Esophagus (tissue), 2 donors: ENCODE measurements at regions not wholly inside any gene's neighbourhood (a gene's known extent, or its start where the extent isn't known, plus 50 kb on each side); places are given as distances from the start of the nearest gene placed in this dataset.

Experiments used
- H3K27ac ChIP-seq, 2 donors: one replicate each; pipeline ENCODE4 v1.5.1; 2013; ENCODE audit warnings: low read depth in 2 of 2, mild to moderate bottlenecking in 2 of 2, inconsistent platforms in 1 of 2, low read length in 1 of 2, moderate library complexity in 1 of 2
- H3K27me3 ChIP-seq, 2 donors: one replicate each; pipeline ENCODE4 v1.6.1; 2013; ENCODE audit warnings: low read length in 2 of 2, control low read depth in 1 of 2, mild to moderate bottlenecking in 1 of 2; ENCODE audit not compliant: insufficient read depth in 2 of 2, control insufficient read depth in 1 of 2
- H3K36me3 ChIP-seq, 2 donors: one replicate each; pipeline ENCODE4 v1.6.1; 2013; ENCODE audit warnings: low read length in 1 of 2; ENCODE audit not compliant: control insufficient read depth in 2 of 2, insufficient read depth in 2 of 2
- H3K4me1 ChIP-seq, 2 donors: one replicate each; pipeline ENCODE4 v1.6.1; 2013; ENCODE audit warnings: low read length in 1 of 2; ENCODE audit not compliant: control insufficient read depth in 2 of 2, insufficient read depth in 2 of 2
- H3K4me3 ChIP-seq, 2 donors: one replicate each; pipeline ENCODE4 v1.5.1; 2013; ENCODE audit warnings: low read length in 2 of 2, mild to moderate bottlenecking in 2 of 2, low read depth in 1 of 2, moderate library complexity in 1 of 2
- H3K9me3 ChIP-seq, 2 donors: one replicate each; pipeline ENCODE4 v1.6.1; 2013; ENCODE audit warnings: mild to moderate bottlenecking in 2 of 2, low read depth in 1 of 2, low read length in 1 of 2, moderate library complexity in 1 of 2; ENCODE audit not compliant: control insufficient read depth in 2 of 2, insufficient read depth in 1 of 2
- WGBS, 2 donors: extraction: QIAGEN DNeasy Blood & Tissue Kit; methylation state at CpG; one replicate each; pipeline ENCODE4 v1.1.7; 2013; 5-methylcytosine and 5-hydroxymethylcytosine counted together
- donor health status: healthy with polysubstance abuse.
- donor health status: Bipolar disorder and iron deficiency.

DNA sequence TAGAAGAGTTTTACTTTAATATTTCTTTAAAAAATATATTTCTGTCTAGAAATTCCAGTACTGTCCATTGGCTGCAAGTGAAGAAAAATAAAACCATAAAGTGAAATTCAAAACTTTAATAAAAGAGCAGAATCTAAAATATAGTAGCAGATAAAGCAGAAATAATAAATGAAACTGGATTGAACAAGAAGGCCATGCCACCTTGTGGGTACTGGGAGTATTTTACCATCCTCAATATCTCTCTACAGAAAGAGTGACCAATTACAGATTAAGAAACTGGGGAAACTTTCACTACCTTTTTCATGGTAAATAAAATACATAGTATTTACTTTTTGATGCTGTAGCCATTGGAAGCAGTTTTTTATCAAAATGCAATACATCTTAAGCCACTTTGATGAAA is 220.5 kb downstream of the BCAT1 start:
- no peaks in the 10 kb centered on the region for H3K9me3 ChIP-seq
- H3K27me3 ChIP-seq = no peaks in the 10 kb centered on the region
- no peak overlapping the region for H3K27ac ChIP-seq
- no peak overlapping the region for H3K4me3 ChIP-seq
- H3K4me1 ChIP-seq = no peaks in the 10 kb centered on the region
- H3K36me3 ChIP-seq = no peaks in the 10 kb centered on the region

- WGBS, 2 donors = 91 to 92% methylated on average over 1 of the region's 1 CpG
Measured at GRCh38 chr12:24725616-24726015, 223.3 kb downstream of the BCAT1 start.

GRCh38 chr12:24724814-24725213 is 224.1 kb downstream of the BCAT1 start:
- H3K27ac ChIP-seq = no peak overlapping the region
- H3K4me1 ChIP-seq = no peaks in the 10 kb centered on the region
- 75 to 84% methylated on average over 5 of the region's 5 CpGs for WGBS, 2 donors
- H3K27me3 ChIP-seq = no peaks in the 10 kb centered on the region
- H3K36me3 ChIP-seq = no peaks in the 10 kb centered on the region
- no peak overlapping the region for H3K4me3 ChIP-seq
- no peaks in the 10 kb centered on the region for H3K9me3 ChIP-seq

More at GRCh38 chr12:24725616-24726015, 223.3 kb downstream of the BCAT1 start:
- H3K9me3 ChIP-seq = no peaks in the 10 kb centered on the region
- no peak overlapping the region for H3K4me3 ChIP-seq
- no peak overlapping the region for H3K27ac ChIP-seq
- H3K27me3 ChIP-seq = no peaks in the 10 kb centered on the region
- no peaks in the 10 kb centered on the region for H3K36me3 ChIP-seq
- H3K4me1 ChIP-seq = no peaks in the 10 kb centered on the region

DNA sequence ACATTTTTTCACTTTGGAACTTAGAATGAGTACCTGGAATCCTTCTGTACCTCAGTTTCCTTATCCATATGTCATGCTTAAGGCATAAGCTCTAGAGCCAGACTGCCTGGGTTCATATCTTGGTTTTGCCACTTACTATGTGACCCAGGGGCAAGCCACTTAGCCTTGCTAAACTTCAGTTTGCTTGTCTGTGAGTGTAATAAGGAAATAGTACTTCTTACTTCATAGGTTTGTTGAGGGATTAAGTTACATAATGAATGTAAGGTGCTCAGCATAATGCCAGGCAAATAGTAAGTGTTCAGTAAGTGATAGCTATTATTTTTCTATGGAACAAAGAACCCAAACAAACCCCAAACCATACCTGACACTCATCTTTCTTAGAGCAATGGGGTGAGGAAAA is 225.1 kb downstream of the BCAT1 start:
- Histone ChIP-seq H3K36me3 (no peaks in the 10 kb centered on the region), H3K27me3 (no peaks in the 10 kb centered on the region), H3K4me3 (no peak overlapping the region), H3K27ac (no peak overlapping the region), H3K4me1 (no peaks in the 10 kb centered on the region), H3K9me3 (no peaks in the 10 kb centered on the region)

DNA sequence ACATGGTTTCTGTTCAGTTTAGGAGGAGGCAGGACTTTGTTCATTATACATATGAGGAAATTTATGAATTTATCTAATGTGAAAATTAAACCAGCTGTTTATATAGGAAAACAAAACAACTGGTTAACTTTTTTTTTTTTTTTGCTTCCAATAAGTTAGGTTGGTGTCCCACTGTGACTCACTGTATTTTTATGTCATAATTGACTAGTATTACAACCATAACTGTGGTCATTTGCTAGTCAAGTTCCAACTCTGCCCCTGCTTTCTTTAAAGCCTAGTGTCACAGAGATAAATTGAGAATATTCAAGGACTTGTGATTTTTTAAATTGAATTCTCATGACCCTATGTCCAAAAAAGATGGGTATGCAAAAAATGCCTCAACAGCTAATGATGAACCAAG is 227.7 kb downstream of the BCAT1 start:
- Histone ChIP-seq H3K4me1 (no peaks in the 10 kb centered on the region), H3K27me3 (no peaks in the 10 kb centered on the region), H3K27ac (no peak overlapping the region), H3K4me3 (no peak overlapping the region), H3K9me3 (no peaks in the 10 kb centered on the region), H3K36me3 (no peaks in the 10 kb centered on the region)

DNA sequence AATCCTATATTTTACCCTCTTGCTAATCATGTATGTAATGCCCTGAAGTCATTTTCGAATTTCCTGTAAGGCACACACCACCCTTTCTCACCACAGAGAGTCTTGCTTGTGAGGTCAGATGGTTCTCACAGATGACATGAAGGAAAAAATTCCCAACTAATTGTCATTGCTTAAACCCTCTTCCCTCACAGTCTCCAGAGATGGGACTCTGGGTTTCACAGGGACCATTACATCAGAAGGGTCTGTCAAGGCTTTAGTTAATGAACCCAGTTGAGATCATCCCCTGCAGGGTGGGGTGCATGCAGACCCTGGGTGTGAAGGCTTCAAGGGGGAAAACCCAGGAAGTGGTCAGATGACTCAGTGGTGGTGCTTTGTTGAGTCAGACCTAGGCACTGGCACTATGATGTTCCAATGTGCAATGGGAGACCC is 229.6 kb downstream of the BCAT1 start:
- no peaks in the 10 kb centered on the region for H3K4me1 ChIP-seq
- 51 to 55% methylated on average over 1 of the region's 1 CpG for whole genome bisulfite sequencing, 2 donors
- H3K36me3 ChIP-seq = no peaks in the 10 kb centered on the region
- no peaks in the 10 kb centered on the region for H3K9me3 ChIP-seq
- H3K27me3 ChIP-seq = no peaks in the 10 kb centered on the region
- no peak overlapping the region for H3K4me3 ChIP-seq
- H3K27ac ChIP-seq = no peak overlapping the region

- no peaks in the 10 kb centered on the region for H3K27me3 ChIP-seq
- 0% methylated on average over 1 of the region's 1 CpG for WGBS, 2 donors
- no peak overlapping the region for H3K4me3 ChIP-seq
- H3K9me3 ChIP-seq = no peaks in the 10 kb centered on the region
- H3K27ac ChIP-seq = no peak overlapping the region
- H3K4me1 ChIP-seq = no peaks in the 10 kb centered on the region
- H3K36me3 ChIP-seq = no peaks in the 10 kb centered on the region
Measured at GRCh38 chr12:24718617-24719016, 230.3 kb downstream of the BCAT1 start.

GRCh38 chr12:24714237-24714636 is 234.7 kb downstream of the BCAT1 start:
- Histone ChIP-seq H3K27me3 (no peaks in the 10 kb centered on the region), H3K9me3 (no peaks in the 10 kb centered on the region), H3K4me1 (no peaks in the 10 kb centered on the region), H3K36me3 (no peaks in the 10 kb centered on the region), H3K27ac (no peak overlapping the region), H3K4me3 (no peak overlapping the region)
- 93 to 94% methylated on average over 13 of the region's 13 CpGs for WGBS, 2 donors

GRCh38 chr12:24711056-24712008 is 237.6 kb downstream of the BCAT1 start:
- no peaks in the 10 kb centered on the region for H3K36me3 ChIP-seq
- H3K9me3 ChIP-seq = no peaks in the 10 kb centered on the region
- H3K4me1 ChIP-seq = no peaks in the 10 kb centered on the region
- no peaks in the 10 kb centered on the region for H3K27me3 ChIP-seq
- no peak overlapping the region for H3K4me3 ChIP-seq
- 95% methylated on average over 6 of the region's 6 CpGs for WGBS, 2 donors
- H3K27ac ChIP-seq = no peak overlapping the region

DNA sequence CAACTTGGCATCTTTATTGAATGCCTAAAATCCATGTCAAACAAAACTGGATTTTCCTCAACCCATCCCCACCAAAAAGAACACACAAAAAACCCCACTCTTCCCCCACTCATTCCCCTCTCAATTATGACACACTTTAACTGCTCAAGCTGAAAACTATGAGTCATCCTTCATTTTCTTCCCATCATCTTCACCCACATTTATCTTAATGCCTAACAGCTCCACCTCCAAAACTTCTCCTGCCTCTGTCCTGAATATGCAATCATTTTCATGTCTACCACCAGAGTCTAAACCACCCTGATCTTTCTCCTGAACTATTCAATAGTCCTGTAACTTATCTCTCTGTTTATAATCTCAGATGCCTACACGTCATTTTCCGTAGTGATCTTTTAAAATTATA is 239.7 kb downstream of the BCAT1 start:
- no peaks in the 10 kb centered on the region for H3K9me3 ChIP-seq

More for the DNA sequence above, 239.7 kb downstream of the BCAT1 start:
- no peaks in the 10 kb centered on the region for H3K36me3 ChIP-seq
- H3K27me3 ChIP-seq = no peaks in the 10 kb centered on the region
- H3K4me1 ChIP-seq = no peaks in the 10 kb centered on the region
- H3K27ac ChIP-seq = no peak overlapping the region
- H3K4me3 ChIP-seq = no peak overlapping the region
- 71 to 84% methylated on average over 2 of the region's 2 CpGs for WGBS, 2 donors
